Gastroesophageal sphincter (tissue), 4 donors: ENCODE measurements at regions not wholly inside any gene's neighbourhood (a gene's known extent, or its start where the extent isn't known, plus 50 kb on each side); places are given as distances from the start of the nearest gene placed in this dataset.

ENCODE experiments used
- ATAC-seq: fragments of 150-250 bp; one replicate; pipeline ENCODE4 v1.9.1; 2016; ENCODE audit warnings: mild to moderate bottlenecking, moderate library complexity
- H3K27ac ChIP-seq, 4 donors: fragments of 200-600 bp; sonication (generic) in 3 of 4; 1 replicate in 3 of 4; 2 replicates in 1 of 4; pipeline ENCODE4 v1.5.1; 2016 to 2019
- H3K27me3 ChIP-seq: fragments of 200-600 bp; sonication (generic); one replicate; pipeline ENCODE4 v1.5.1; 2019
- H3K36me3 ChIP-seq, 2 donors: fragments of 200-600 bp; sonication (generic); one replicate each; pipeline ENCODE4 v1.5.1; 2019; ENCODE audit warnings: control low read depth in 1 of 2
- H3K4me1 ChIP-seq, 3 donors: fragments of 200-600 bp; sonication (generic); 1 replicate in 2 of 3; 2 replicates in 1 of 3; pipeline ENCODE4 v1.5.1; 2016 to 2019; ENCODE audit warnings: control low read depth in 2 of 3
- H3K4me3 ChIP-seq, 2 donors: fragments of 200-600 bp; sonication (generic); one replicate each; pipeline ENCODE4 v1.5.1; 2019; ENCODE audit warnings: mild to moderate bottlenecking in 1 of 2, moderate library complexity in 1 of 2
- H3K9me3 ChIP-seq, 3 donors: fragments of 200-600 bp; sonication (generic); one replicate each; pipeline ENCODE4 v1.5.1; 2017 to 2019; ENCODE audit warnings: control low read depth in 2 of 3
- EP300 ChIP-seq: sonication (generic); formaldehyde crosslinking; IDR thresholded peaks from one replicate; pipeline ENCODE4 v1.6.1; 2017; ENCODE audit warnings: antibody characterized with exemption, mild to moderate bottlenecking
- POLR2A ChIP-seq, 2 donors: fragments of 450-650 bp; IDR thresholded peaks; one replicate each; pipeline ENCODE4 v1.6.1; 2017; ENCODE audit warnings: antibody characterized with exemption in 2 of 2, mild to moderate bottlenecking in 2 of 2, moderate library complexity in 1 of 2
- POLR2AphosphoS5 ChIP-seq: sonication (generic); formaldehyde crosslinking; IDR thresholded peaks from one replicate; pipeline ENCODE4 v1.6.1; 2017; ENCODE audit warnings: antibody characterized with exemption
- WGBS, 2 donors: methylation state at CpG; one replicate each; pipeline ENCODE4 v1.1.5; 2018; ENCODE audit warnings: low coverage in 1 of 2; 5-methylcytosine and 5-hydroxymethylcytosine counted together
- TF ChIP-seq, protein P1 (sequence below), 4 experiments: fragments of 200-600 bp in 2 of 4; fragments of 450-650 bp in 2 of 4; sonication (generic) in 1 of 4; IDR thresholded peaks; one replicate each; pipeline ENCODE4 v1.5.1; 2017 to 2019; ENCODE audit warnings: antibody characterized with exemption in 4 of 4, mild to moderate bottlenecking in 2 of 4, moderate library complexity in 2 of 4

DNA sequence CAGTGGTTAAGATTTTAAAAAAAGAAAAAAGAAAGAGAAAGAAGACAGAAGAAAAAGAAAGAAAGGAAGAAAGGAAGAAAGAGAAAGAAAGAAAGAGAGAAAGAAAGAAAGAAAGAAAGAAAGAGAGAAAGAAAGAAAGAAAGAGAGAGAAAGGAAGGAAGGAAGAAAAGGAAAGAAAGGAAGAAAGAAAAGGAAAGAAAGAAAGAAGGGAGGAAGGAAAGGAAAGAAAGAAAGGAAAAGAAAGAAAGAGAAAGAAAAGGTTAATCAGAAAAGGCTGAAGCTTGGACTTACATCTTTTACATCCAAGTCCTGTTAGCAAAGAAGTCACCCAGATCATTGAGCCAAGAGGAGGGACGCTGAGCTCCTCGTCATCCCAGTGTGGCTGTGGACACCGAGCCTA lies 70.0 kb downstream of the IRX2 start:
- Histone ChIP-seq H3K27me3 (peaks cover 17% of the 10 kb centered on the region), H3K9me3 (no peaks in the 10 kb centered on the region), H3K4me1 (no peaks in the 10 kb centered on the region), H3K36me3 (no peaks in the 10 kb centered on the region), H3K27ac (no peak overlapping the region), H3K4me3 (no peak overlapping the region)
- WGBS, 2 donors = 80 to 96% methylated on average over 1 to 3 of the region's 3 CpGs
- TF ChIP-seq EP300 = no peak
- ATAC-seq = no peak

DNA sequence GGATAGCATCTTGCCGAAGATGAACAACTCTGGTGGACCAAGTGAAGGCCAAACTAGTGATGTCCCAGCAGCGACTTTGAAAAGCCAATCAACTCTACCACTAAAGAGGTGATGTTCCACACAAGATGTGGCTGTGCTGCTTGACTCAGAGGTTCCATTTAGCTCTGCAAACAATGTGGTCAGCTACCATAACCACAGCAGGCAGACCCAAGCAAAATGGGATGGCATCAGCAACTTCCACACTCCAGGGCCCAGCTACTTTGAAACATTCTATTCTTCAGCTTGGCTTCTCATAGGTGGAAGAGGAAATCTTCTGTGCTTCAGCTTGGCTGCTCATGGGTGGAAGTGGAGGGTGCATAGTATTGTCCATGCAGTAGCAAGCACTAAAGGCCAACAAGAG lies 70.5 kb downstream of the IRX2 start:
- Histone ChIP-seq H3K36me3 (no peaks in the 10 kb centered on the region), H3K4me3 (no peak overlapping the region), H3K27ac (no peak overlapping the region), H3K9me3 (no peaks in the 10 kb centered on the region), H3K4me1 (no peaks in the 10 kb centered on the region), H3K27me3 (peaks cover 15% of the 10 kb centered on the region)
- TF ChIP-seq POLR2A (IDR thresholded peaks at IDR 0.05) (no peak), POLR2AphosphoS5 (no peak), EP300 (no peak)
- TF ChIP-seq, protein P1, sequence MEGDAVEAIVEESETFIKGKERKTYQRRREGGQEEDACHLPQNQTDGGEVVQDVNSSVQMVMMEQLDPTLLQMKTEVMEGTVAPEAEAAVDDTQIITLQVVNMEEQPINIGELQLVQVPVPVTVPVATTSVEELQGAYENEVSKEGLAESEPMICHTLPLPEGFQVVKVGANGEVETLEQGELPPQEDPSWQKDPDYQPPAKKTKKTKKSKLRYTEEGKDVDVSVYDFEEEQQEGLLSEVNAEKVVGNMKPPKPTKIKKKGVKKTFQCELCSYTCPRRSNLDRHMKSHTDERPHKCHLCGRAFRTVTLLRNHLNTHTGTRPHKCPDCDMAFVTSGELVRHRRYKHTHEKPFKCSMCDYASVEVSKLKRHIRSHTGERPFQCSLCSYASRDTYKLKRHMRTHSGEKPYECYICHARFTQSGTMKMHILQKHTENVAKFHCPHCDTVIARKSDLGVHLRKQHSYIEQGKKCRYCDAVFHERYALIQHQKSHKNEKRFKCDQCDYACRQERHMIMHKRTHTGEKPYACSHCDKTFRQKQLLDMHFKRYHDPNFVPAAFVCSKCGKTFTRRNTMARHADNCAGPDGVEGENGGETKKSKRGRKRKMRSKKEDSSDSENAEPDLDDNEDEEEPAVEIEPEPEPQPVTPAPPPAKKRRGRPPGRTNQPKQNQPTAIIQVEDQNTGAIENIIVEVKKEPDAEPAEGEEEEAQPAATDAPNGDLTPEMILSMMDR (IDR thresholded peaks at IDR 0.05) = no peak
- WGBS, 2 donors = 72% methylated on average over 2 of the region's 2 CpGs; no CpG with 5 or more reads in 1 of the 2 donors
- no peak for ATAC-seq

DNA sequence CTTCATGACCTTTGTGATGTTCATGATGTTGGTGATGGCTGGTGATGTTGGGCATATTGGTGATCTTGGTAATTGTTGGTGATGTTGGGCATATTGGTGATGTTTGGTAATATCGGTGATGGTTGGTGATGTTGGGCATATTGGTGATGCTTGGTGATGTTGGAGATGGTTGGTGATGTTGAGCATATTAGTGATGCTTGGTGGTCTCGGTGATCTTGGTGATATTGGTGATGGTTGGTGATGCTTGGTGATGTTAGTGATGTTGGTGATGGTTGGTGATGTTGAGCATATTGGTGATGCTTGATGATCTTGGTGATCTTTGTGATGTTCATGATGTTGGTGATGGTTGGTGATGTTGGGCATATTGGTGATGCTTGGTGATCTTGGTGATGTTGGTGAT lies 73.8 kb downstream of the IRX2 start:
- Histone ChIP-seq H3K27me3 (peaks cover 32% of the 10 kb centered on the region), H3K4me1 (no peaks in the 10 kb centered on the region), H3K9me3 (no peaks in the 10 kb centered on the region), H3K4me3 (no peak overlapping the region), H3K36me3 (no peaks in the 10 kb centered on the region), H3K27ac (no peak overlapping the region)
- WGBS, 2 donors = 78 to 92% methylated on average over 2 of the region's 2 CpGs
- TF ChIP-seq, protein P1 (IDR thresholded peaks at IDR 0.05) = no peak
- TF ChIP-seq POLR2A (IDR thresholded peaks at IDR 0.05) (no peak), POLR2AphosphoS5 (no peak)
- ATAC-seq = no peak

DNA sequence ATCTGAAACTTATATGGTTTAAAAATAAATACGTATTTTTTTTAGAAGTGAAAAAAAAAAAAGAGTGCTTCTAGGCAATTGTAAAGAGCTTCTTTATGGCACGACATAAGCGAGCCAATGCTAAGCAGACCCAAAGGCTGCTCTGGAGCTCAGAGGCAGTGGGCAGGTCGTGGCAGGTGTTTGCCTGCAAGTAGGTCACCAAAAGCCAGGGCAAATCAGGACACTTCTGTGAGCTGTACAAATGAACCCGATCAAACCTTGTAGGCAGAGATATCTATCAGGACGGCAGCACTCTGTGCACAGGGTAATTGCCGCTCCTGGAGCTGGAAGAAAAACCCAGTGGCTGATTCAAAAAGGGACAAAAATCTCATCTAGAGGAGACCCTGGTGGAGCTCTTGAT lies 75.9 kb downstream of the IRX2 start:
- Histone ChIP-seq H3K27me3 (peaks cover 45% of the 10 kb centered on the region), H3K9me3 (no peaks in the 10 kb centered on the region), H3K27ac (no peak overlapping the region), H3K4me3 (no peak overlapping the region), H3K36me3 (no peaks in the 10 kb centered on the region), H3K4me1 (no peaks in the 10 kb centered on the region)
- 71 to 81% methylated on average over 3 to 7 of the region's 7 CpGs for WGBS, 2 donors
- ATAC-seq = no peak
- TF ChIP-seq POLR2AphosphoS5 = no peak
- no peak for TF ChIP-seq POLR2A (IDR thresholded peaks at IDR 0.05)
- TF ChIP-seq EP300 = no peak
- TF ChIP-seq, protein P1 (IDR thresholded peaks at IDR 0.05) = no peak

DNA sequence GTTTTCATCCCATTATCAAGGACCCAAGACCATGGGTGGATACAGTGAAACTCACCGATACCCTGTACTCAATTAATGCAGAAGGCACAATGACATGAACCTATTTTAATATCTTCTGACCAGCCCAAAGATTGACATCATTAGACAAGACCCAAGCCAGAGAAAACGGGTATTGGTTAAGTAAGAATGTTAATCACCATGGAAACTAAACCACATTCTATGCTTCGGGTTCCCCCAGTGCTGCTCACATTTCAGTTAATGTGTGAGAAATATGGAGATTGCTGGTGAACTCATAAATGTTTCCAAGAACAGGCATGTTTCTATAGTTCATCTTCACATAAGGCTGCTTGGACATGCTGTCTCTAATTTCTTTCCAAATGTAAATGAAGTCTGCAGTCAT lies 77.0 kb downstream of the IRX2 start:
- TF ChIP-seq POLR2A (IDR thresholded peaks at IDR 0.05) (no peak), POLR2AphosphoS5 (no peak), EP300 (no peak)
- TF ChIP-seq, protein P1 (IDR thresholded peaks at IDR 0.05) = no peak
- H3K4me3 ChIP-seq = no peak overlapping the region
- H3K27me3 ChIP-seq = peaks cover 54% of the 10 kb centered on the region
- H3K36me3 ChIP-seq = no peaks in the 10 kb centered on the region
- no peaks in the 10 kb centered on the region for H3K9me3 ChIP-seq
- no peaks in the 10 kb centered on the region for H3K4me1 ChIP-seq
- 61 to 80% methylated on average over 3 of the region's 3 CpGs for WGBS, 2 donors
- H3K27ac ChIP-seq = no peak overlapping the region
- ATAC-seq = no peak
